GM23338 (cell line): ENCODE measurements at regions not wholly inside any gene's neighbourhood (a gene's known extent, or its start where the extent isn't known, plus 50 kb on each side); places are given as distances from the start of the nearest gene placed in this dataset.

ENCODE experiments used
- ATAC-seq: fragments of 200-7000 bp; cut with Tn5 transposase; 3 replicates; pipeline ENCODE4 v1.9.1; 2020
- DNase-seq: peaks from one replicate; pipeline ENCODE4 v3.0.0-alpha.2; 2015; ENCODE audit warnings: low spot score
- H2AFZ ChIP-seq: fragments of 200-600 bp; sonication (generic); 2 replicates; pipeline ENCODE4 v1.8.0; 2016; ENCODE audit warnings: antibody characterized with exemption, mild to moderate bottlenecking, moderate library complexity
- H3F3A ChIP-seq: fragments of 200-600 bp; sonication (generic); replicated peaks from 2 replicates; pipeline ENCODE4 v1.8.0; 2017; ENCODE audit warnings: antibody characterized with exemption, mixed run types, low read depth
- H3K27ac ChIP-seq: fragments of 200-600 bp; sonication (generic); 2 replicates; pipeline ENCODE4 v1.6.1; 2016; ENCODE audit warnings: low read depth
- H3K27me3 ChIP-seq: fragments of 200-600 bp; sonication (generic); 2 replicates; pipeline ENCODE4 v1.8.0; 2016; ENCODE audit warnings: mild to moderate bottlenecking, mixed run types, moderate library complexity; ENCODE audit not compliant: insufficient read depth
- H3K36me3 ChIP-seq: fragments of 200-600 bp; sonication (generic); 2 replicates; pipeline ENCODE4 v1.8.0; 2016; ENCODE audit warnings: mild to moderate bottlenecking; ENCODE audit not compliant: insufficient read depth
- H3K4me1 ChIP-seq: fragments of 200-600 bp; sonication (generic); 2 replicates; pipeline ENCODE4 v1.8.0; 2016; ENCODE audit warnings: mild to moderate bottlenecking, moderate library complexity; ENCODE audit not compliant: insufficient read depth
- H3K4me2 ChIP-seq: fragments of 200-600 bp; sonication (generic); 2 replicates; pipeline ENCODE4 v1.7.1; 2017; ENCODE audit warnings: mixed run types
- H3K4me3 ChIP-seq: fragments of 200-600 bp; sonication (generic); 2 replicates; pipeline ENCODE4 v1.6.1; 2016; ENCODE audit warnings: mixed run types
- H3K79me2 ChIP-seq: fragments of 200-600 bp; sonication (generic); replicated peaks from 2 replicates; pipeline ENCODE4 v1.8.0; 2017; ENCODE audit warnings: mild to moderate bottlenecking; ENCODE audit not compliant: insufficient read depth
- H3K9me2 ChIP-seq: fragments of 200-600 bp; sonication (generic); 2 replicates; pipeline ENCODE4 v1.8.0; 2017; ENCODE audit not compliant: insufficient read depth
- H4K20me1 ChIP-seq: fragments of 200-600 bp; sonication (generic); replicated peaks from 2 replicates; pipeline ENCODE4 v1.8.0; 2017; ENCODE audit warnings: mild to moderate bottlenecking; ENCODE audit not compliant: insufficient read depth
- H3K27ac Mint-ChIP-seq: 2 replicates; pipeline ENCODE4 v1.8.0; 2020; ENCODE audit warnings: inconsistent platforms, mild to moderate bottlenecking, moderate library complexity, mixed read lengths
- H3K27me3 Mint-ChIP-seq: 3 replicates; pipeline ENCODE4 v1.8.0; 2022; ENCODE audit warnings: low read depth, mild to moderate bottlenecking, moderate library complexity, mixed read lengths, inconsistent platforms; ENCODE audit not compliant: insufficient read depth, poor library complexity
- H3K36me3 Mint-ChIP-seq: 3 replicates; pipeline ENCODE4 v1.8.0; 2021; ENCODE audit warnings: low read depth, mild to moderate bottlenecking, inconsistent platforms, moderate library complexity, mixed read lengths
- H3K4me1 Mint-ChIP-seq: 3 replicates; pipeline ENCODE4 v1.8.0; 2020; ENCODE audit warnings: mild to moderate bottlenecking, inconsistent platforms, mixed read lengths
- H3K4me3 Mint-ChIP-seq: 3 replicates; pipeline ENCODE4 v1.8.0; 2021; ENCODE audit warnings: moderate library complexity, mild to moderate bottlenecking, inconsistent platforms, mixed read lengths
- H3K9me3 Mint-ChIP-seq: 3 replicates; pipeline ENCODE4 v1.8.0; 2020; ENCODE audit warnings: moderate library complexity, mild to moderate bottlenecking, inconsistent platforms, mixed read lengths
- CREB1 ChIP-seq: fragments of 250-450 bp; sonication (Bioruptor Pico); IDR thresholded peaks from 2 replicates; pipeline ENCODE4 v1.5.0; 2020; ENCODE audit warnings: low read depth, mild to moderate bottlenecking, moderate library complexity
- CTCF ChIP-seq, 2 experiments: fragments of 200-600 bp in 1 of 2; sonication (generic) in 1 of 2; conservative IDR thresholded peaks; 2 replicates each; pipeline versions ENCODE4 v1.5.1 to v1.6.1; 2016 to 2017; ENCODE audit warnings: antibody characterized with exemption in 2 of 2, low read depth in 2 of 2, mild to moderate bottlenecking in 2 of 2, moderate library complexity in 1 of 2
- ETS1 ChIP-seq: IDR thresholded peaks from 2 replicates; pipeline ENCODE4 v1.6.1; 2016; ENCODE audit warnings: antibody characterized with exemption
- EZH2 ChIP-seq: fragments of 200-600 bp; sonication (generic); IDR thresholded peaks from one replicate; pipeline ENCODE4 v1.8.0; 2017; ENCODE audit warnings: antibody characterized with exemption, mild to moderate bottlenecking, low read depth; ENCODE audit not compliant: unreplicated experiment
- EZH2phosphoT487 ChIP-seq: fragments of 200-600 bp; sonication (generic); IDR thresholded peaks from one replicate; pipeline ENCODE4 v1.8.1; 2018; ENCODE audit warnings: antibody characterized with exemption; ENCODE audit not compliant: unreplicated experiment
- JUNB ChIP-seq: IDR thresholded peaks from one replicate; pipeline ENCODE4 v1.6.1; 2016; ENCODE audit warnings: antibody characterized with exemption; ENCODE audit not compliant: unreplicated experiment
- NANOG ChIP-seq: IDR thresholded peaks from 2 replicates; pipeline ENCODE4 v1.6.1; 2016; ENCODE audit warnings: antibody characterized with exemption, borderline replicate concordance
- POLR2AphosphoS5 ChIP-seq: IDR thresholded peaks from 2 replicates; pipeline ENCODE4 v1.6.1; 2016; ENCODE audit warnings: antibody characterized with exemption, low read depth
- REST ChIP-seq: IDR thresholded peaks from one replicate; pipeline ENCODE4 v1.6.1; 2018; ENCODE audit warnings: antibody characterized with exemption; ENCODE audit not compliant: unreplicated experiment
- STAT1 ChIP-seq: IDR thresholded peaks from one replicate; pipeline ENCODE4 v1.6.1; 2016; ENCODE audit warnings: antibody characterized with exemption; ENCODE audit not compliant: unreplicated experiment
- ZNF114 ChIP-seq: fragments of 250-450 bp; sonication (Bioruptor Pico); IDR thresholded peaks from 2 replicates; pipeline ENCODE4 v1.5.0; 2020; ENCODE audit warnings: mild to moderate bottlenecking, moderate library complexity
- ZNF331 ChIP-seq: fragments of 250-450 bp; sonication (Bioruptor Pico); IDR thresholded peaks from 2 replicates; pipeline ENCODE4 v1.5.0; 2020; ENCODE audit warnings: low read depth, mild to moderate bottlenecking, moderate library complexity
- TF ChIP-seq, protein P1 (sequence below): fragments of 250-450 bp; sonication (Bioruptor Pico); IDR thresholded peaks from 2 replicates; pipeline ENCODE4 v1.5.0; 2020; ENCODE audit warnings: mild to moderate bottlenecking, moderate library complexity

GRCh38 chrX:40908857-40909475 is 173.6 kb upstream of the MED14 start:
- H2AFZ ChIP-seq: no peak overlapping the region
- DNase-seq (no peak), ATAC-seq (no peak)
- no peaks in the 10 kb centered on the region for H3K36me3 ChIP-seq
- no peak overlapping the region for H3K27ac Mint-ChIP-seq
- no peak overlapping the region for H3K27ac ChIP-seq
- H3K4me3 Mint-ChIP-seq: no peak overlapping the region
- no peak overlapping the region for H3K4me2 ChIP-seq
- no peak overlapping the region for H3K4me3 ChIP-seq
- no peaks in the 10 kb centered on the region for H3K9me2 ChIP-seq
- H3K79me2 ChIP-seq: no peaks in the 10 kb centered on the region
- H4K20me1 ChIP-seq: no peaks in the 10 kb centered on the region
- H3K36me3 Mint-ChIP-seq: peaks cover 2% of the 10 kb centered on the region; the same call in 1 of the 3 replicates
- no peaks in the 10 kb centered on the region for H3K27me3 ChIP-seq
- H3K4me1 ChIP-seq: no peaks in the 10 kb centered on the region
- H3F3A ChIP-seq: no peaks in the 10 kb centered on the region
- TF ChIP-seq JUNB: no peak
- no peak for TF ChIP-seq EZH2
- TF ChIP-seq ZNF331: no peak
- TF ChIP-seq CTCF (conservative IDR thresholded peaks at IDR 0.05; ENCODE audit: low read depth in 2 of 2): no peak
- TF ChIP-seq NANOG: no peak
- TF ChIP-seq EZH2phosphoT487: no peak
- TF ChIP-seq ZNF114: no peak
- no peak for TF ChIP-seq STAT1
- TF ChIP-seq POLR2AphosphoS5: no peak
- TF ChIP-seq, protein P1, sequence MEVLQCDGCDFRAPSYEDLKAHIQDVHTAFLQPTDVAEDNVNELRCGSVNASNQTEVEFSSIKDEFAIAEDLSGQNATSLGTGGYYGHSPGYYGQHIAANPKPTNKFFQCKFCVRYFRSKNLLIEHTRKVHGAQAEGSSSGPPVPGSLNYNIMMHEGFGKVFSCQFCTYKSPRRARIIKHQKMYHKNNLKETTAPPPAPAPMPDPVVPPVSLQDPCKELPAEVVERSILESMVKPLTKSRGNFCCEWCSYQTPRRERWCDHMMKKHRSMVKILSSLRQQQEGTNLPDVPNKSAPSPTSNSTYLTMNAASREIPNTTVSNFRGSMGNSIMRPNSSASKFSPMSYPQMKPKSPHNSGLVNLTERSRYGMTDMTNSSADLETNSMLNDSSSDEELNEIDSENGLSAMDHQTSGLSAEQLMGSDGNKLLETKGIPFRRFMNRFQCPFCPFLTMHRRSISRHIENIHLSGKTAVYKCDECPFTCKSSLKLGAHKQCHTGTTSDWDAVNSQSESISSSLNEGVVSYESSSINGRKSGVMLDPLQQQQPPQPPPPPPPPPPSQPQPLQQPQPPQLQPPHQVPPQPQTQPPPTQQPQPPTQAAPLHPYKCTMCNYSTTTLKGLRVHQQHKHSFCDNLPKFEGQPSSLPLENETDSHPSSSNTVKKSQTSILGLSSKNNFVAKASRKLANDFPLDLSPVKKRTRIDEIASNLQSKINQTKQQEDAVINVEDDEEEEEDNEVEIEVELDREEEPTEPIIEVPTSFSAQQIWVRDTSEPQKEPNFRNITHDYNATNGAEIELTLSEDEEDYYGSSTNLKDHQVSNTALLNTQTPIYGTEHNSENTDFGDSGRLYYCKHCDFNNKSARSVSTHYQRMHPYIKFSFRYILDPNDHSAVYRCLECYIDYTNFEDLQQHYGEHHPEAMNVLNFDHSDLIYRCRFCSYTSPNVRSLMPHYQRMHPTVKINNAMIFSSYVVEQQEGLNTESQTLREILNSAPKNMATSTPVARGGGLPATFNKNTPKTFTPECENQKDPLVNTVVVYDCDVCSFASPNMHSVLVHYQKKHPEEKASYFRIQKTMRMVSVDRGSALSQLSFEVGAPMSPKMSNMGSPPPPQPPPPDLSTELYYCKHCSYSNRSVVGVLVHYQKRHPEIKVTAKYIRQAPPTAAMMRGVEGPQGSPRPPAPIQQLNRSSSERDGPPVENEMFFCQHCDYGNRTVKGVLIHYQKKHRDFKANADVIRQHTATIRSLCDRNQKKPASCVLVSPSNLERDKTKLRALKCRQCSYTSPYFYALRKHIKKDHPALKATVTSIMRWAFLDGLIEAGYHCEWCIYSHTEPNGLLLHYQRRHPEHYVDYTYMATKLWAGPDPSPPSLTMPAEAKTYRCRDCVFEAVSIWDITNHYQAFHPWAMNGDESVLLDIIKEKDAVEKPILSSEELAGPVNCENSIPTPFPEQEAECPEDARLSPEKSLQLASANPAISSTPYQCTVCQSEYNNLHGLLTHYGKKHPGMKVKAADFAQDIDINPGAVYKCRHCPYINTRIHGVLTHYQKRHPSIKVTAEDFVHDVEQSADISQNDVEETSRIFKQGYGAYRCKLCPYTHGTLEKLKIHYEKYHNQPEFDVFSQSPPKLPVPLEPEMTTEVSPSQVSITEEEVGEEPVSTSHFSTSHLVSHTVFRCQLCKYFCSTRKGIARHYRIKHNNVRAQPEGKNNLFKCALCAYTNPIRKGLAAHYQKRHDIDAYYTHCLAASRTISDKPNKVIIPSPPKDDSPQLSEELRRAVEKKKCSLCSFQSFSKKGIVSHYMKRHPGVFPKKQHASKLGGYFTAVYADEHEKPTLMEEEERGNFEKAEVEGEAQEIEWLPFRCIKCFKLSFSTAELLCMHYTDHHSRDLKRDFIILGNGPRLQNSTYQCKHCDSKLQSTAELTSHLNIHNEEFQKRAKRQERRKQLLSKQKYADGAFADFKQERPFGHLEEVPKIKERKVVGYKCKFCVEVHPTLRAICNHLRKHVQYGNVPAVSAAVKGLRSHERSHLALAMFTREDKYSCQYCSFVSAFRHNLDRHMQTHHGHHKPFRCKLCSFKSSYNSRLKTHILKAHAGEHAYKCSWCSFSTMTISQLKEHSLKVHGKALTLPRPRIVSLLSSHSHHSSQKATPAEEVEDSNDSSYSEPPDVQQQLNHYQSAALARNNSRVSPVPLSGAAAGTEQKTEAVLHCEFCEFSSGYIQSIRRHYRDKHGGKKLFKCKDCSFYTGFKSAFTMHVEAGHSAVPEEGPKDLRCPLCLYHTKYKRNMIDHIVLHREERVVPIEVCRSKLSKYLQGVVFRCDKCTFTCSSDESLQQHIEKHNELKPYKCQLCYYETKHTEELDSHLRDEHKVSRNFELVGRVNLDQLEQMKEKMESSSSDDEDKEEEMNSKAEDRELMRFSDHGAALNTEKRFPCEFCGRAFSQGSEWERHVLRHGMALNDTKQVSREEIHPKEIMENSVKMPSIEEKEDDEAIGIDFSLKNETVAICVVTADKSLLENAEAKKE (CRISPR knock-in tag): no peak
- TF ChIP-seq CREB1: no peak
- no peak for TF ChIP-seq ETS1
- no peak for TF ChIP-seq REST
- H3K9me3 Mint-ChIP-seq: peaks cover 3% of the 10 kb centered on the region; the same call in 1 of the 3 replicates
- H3K27me3 Mint-ChIP-seq: no peaks in the 10 kb centered on the region
- peaks cover 2% of the 10 kb centered on the region; the same call in 1 of the 3 replicates for H3K4me1 Mint-ChIP-seq
